PFSK-1 (cell line): ENCODE measurements at regions not wholly inside any gene's neighbourhood (a gene's known extent, or its start where the extent isn't known, plus 50 kb on each side); places are given as distances from the start of the nearest gene placed in this dataset.

Experiments used
- FOXP2 ChIP-seq: optimal IDR thresholded peaks from 2 replicates; pipeline ENCODE3; 2011; ENCODE audit warnings: borderline replicate concordance, control low read depth, inconsistent platforms; ENCODE audit not compliant: insufficient read depth; ENCODE audit errors: extremely low read length, extremely low read depth
- POLR2AphosphoS5 ChIP-seq: IDR thresholded peaks from 2 replicates; pipeline ENCODE4 v1.6.1; 2012; ENCODE audit warnings: low read depth, mild to moderate bottlenecking, control low read depth, low read length, moderate library complexity
- SIN3A ChIP-seq: IDR thresholded peaks from 2 replicates; pipeline ENCODE4 v1.6.1; 2012; ENCODE audit warnings: mild to moderate bottlenecking, low read length, moderate library complexity, borderline replicate concordance; ENCODE audit not compliant: insufficient read depth
- TAF1 ChIP-seq: IDR thresholded peaks from 2 replicates; pipeline ENCODE4 v1.6.1; 2012; ENCODE audit warnings: low read length, control low read depth, borderline replicate concordance; ENCODE audit not compliant: insufficient read depth
- TF ChIP-seq, protein P1 (sequence below), 2 experiments: IDR thresholded peaks; 2 replicates each; pipeline versions ENCODE4 v1.6.1 to v1.8.0; 2011 to 2012; ENCODE audit warnings: low read depth in 2 of 2, low read length in 2 of 2, control low read depth in 1 of 2, inconsistent platforms in 1 of 2, mild to moderate bottlenecking in 1 of 2, moderate library complexity in 1 of 2; ENCODE audit not compliant: insufficient read depth in 1 of 2

DNA sequence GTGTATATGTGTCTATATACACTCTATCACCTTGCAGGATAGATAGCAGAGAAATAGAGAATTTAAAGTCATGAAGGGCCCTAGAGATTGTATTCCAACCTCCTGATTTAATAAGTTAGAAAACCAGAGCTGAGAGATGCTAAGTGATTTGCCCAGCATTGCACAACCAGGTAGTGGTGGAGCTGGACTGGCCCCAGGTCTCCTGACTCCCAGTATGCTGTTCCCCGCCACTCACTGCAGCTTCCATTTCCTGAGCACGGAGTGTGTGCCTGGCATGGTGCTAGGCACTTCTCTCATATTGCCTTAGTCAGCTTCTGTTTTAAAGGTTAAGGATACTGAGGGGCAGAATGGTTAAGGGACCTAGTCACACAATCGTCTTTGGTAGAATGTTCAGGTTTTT, 129.4 kb upstream of the KLHL25 start:
- TF ChIP-seq POLR2AphosphoS5 (no peak), FOXP2 (no peak), SIN3A (no peak), TAF1 (no peak)
- TF ChIP-seq, protein P1, sequence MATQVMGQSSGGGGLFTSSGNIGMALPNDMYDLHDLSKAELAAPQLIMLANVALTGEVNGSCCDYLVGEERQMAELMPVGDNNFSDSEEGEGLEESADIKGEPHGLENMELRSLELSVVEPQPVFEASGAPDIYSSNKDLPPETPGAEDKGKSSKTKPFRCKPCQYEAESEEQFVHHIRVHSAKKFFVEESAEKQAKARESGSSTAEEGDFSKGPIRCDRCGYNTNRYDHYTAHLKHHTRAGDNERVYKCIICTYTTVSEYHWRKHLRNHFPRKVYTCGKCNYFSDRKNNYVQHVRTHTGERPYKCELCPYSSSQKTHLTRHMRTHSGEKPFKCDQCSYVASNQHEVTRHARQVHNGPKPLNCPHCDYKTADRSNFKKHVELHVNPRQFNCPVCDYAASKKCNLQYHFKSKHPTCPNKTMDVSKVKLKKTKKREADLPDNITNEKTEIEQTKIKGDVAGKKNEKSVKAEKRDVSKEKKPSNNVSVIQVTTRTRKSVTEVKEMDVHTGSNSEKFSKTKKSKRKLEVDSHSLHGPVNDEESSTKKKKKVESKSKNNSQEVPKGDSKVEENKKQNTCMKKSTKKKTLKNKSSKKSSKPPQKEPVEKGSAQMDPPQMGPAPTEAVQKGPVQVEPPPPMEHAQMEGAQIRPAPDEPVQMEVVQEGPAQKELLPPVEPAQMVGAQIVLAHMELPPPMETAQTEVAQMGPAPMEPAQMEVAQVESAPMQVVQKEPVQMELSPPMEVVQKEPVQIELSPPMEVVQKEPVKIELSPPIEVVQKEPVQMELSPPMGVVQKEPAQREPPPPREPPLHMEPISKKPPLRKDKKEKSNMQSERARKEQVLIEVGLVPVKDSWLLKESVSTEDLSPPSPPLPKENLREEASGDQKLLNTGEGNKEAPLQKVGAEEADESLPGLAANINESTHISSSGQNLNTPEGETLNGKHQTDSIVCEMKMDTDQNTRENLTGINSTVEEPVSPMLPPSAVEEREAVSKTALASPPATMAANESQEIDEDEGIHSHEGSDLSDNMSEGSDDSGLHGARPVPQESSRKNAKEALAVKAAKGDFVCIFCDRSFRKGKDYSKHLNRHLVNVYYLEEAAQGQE (IDR thresholded peaks at IDR 0.05; ENCODE audit: insufficient read depth in 1 of 2, low read depth in 2 of 2, low read length in 2 of 2): no peak

DNA sequence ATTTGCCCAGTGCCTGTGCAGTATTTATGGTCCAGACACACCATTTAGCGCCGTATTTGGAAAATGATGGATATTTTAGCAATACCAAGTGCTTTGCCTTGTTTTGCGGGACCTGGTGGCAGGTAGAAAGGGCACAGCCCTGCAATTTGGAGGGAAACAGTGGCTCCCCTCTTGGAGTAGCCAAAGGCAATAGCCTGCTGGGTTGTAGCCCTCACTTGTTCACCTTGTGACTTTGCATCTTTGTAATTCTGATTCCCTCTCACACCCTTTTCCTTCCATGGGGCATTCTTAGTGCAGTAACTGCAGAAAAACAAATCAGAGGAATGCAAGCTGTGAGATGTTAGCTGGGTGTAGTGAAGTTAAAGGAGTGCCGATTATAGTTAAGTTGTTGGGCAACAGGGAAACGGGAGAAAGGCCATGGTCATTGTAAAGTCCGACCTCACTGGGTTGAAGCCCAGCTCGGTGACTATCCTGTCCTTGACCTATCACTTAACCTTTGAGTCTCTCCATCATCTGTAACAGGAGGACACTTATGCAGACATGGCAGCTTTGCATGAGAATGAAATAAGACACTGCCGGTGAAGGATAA, 131.0 kb upstream of the KLHL25 start:
- TF ChIP-seq FOXP2 (no peak), POLR2AphosphoS5 (no peak), SIN3A (no peak), TAF1 (no peak)
- TF ChIP-seq, protein P1 (IDR thresholded peaks at IDR 0.05; ENCODE audit: insufficient read depth in 1 of 2, low read depth in 2 of 2, low read length in 2 of 2): no peak

DNA sequence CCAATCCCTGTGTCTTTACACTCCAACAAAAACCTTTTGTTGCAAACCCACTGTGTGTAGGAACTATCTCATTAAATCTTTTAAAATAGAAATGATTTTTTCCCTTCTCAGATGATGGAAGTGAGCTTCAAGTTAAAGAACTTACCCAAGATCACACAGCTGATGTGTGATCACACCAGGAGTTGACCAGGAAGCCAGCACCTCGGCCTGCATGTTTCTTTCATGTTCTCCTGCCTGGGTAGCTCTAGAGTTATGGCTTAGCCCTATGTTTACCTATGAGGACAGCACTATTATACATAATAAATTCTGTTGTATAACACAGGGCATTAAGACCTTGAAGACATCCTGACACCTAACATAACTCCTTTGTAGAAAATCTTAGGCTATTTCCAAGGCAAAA, 132.1 kb upstream of the KLHL25 start:
- TF ChIP-seq, protein P1 (IDR thresholded peaks at IDR 0.05; ENCODE audit: insufficient read depth in 1 of 2, low read depth in 2 of 2, low read length in 2 of 2): no peak
- TF ChIP-seq TAF1 (no peak), FOXP2 (no peak), SIN3A (no peak), POLR2AphosphoS5 (no peak)

DNA sequence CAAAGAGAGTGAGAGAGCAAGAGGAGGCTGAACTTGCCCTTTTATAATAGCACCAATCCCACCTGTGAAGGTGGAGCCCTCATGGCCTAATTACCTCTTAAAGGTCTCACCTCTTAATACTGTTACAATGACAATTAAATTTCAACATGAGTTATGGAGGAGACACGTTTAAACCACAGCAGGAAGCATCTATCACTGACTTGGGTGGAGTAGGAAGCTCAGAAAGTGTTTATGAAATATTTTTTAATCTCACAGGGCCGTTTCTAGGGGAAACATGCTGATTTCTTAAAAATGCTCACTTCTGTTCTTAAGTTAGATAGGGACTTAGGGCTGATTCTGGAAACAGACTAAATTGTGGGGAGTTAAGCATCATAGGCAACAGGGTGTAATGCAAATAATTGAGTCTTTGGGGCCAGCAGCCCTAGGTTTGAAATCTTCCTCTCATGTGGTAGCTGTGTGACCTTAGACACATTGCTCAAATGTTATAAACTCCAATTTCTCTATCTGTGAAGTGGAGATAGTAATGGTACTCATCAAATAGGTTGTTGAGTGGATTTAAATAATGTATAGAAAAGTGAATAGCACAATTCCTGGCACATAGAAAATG, 133.3 kb upstream of the KLHL25 start:
- TF ChIP-seq SIN3A (no peak), POLR2AphosphoS5 (no peak), FOXP2 (no peak), TAF1 (no peak)
- TF ChIP-seq, protein P1 (IDR thresholded peaks at IDR 0.05; ENCODE audit: insufficient read depth in 1 of 2, low read depth in 2 of 2, low read length in 2 of 2): no peak

DNA sequence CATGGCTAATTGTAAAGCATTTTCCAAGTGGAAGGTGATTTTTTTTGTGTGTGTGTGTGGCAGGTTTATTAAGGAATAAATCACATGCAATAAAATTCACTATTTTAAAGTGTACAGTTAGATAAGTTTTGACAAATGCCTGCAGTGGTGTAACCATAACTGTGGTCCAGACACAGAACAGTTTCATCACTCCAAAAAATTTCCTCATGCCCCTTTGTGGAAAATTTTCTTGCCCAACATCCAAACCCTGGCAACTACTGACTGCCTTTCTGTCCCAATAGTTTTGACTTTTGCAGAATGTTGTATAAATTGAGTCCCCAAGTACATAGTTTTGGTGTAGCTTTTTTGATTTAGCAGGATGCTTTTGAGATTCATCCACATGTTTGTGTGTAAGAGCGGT, 135.1 kb upstream of the KLHL25 start:
- TF ChIP-seq SIN3A: no peak
- no peak for TF ChIP-seq TAF1
- no peak for TF ChIP-seq POLR2AphosphoS5
- TF ChIP-seq, protein P1 (IDR thresholded peaks at IDR 0.05; ENCODE audit: insufficient read depth in 1 of 2, low read depth in 2 of 2, low read length in 2 of 2): no peak
- no peak for TF ChIP-seq FOXP2
